ENCODE measurements at regions not wholly inside any gene's neighbourhood (a gene's known extent, or its start where the extent isn't known, plus 50 kb on each side); places are given as distances from the start of the nearest gene placed in this dataset.

GRCh38 chr6:19269341-19269898 is 567.8 kb upstream of the ID4 start:
- no peak overlapping the region for H3K4me3 ChIP-seq (ENCODE audit: low read depth in 1 of 3, low read length in 3 of 3)
- FAIRE-seq (no peak), DNase-seq (no peak)
- no peaks in the 10 kb centered on the region for H3K4me1 ChIP-seq (ENCODE audit: control insufficient read depth in 3 of 3, insufficient read depth in 2 of 3, low read depth in 1 of 3, low read length in 2 of 3)
- no peaks in the 10 kb centered on the region for H3K27me3 ChIP-seq (ENCODE audit: control insufficient read depth in 3 of 3, insufficient read depth in 3 of 3, low read length in 3 of 3)
- 69 to 78% (median 77%) methylated on average over 5 of the region's 5 CpGs for WGBS, 3 donors
- no peak overlapping the region for H3K27ac ChIP-seq (ENCODE audit: low read depth in 1 of 3, low read length in 2 of 3)
- peaks cover 0 to 19% of the 10 kb centered on the region in 2 donors for H3K9me3 ChIP-seq (ENCODE audit: control insufficient read depth in 2 of 2, insufficient read depth in 1 of 2, low read depth in 1 of 2, low read length in 1 of 2)
- H3K36me3 ChIP-seq (ENCODE audit: control insufficient read depth in 3 of 3, insufficient read depth in 2 of 3, low read depth in 1 of 3, low read length in 3 of 3), result no peaks in the 10 kb centered on the region

- Histone ChIP-seq H3K4me1 (ENCODE audit: control insufficient read depth in 3 of 3, insufficient read depth in 2 of 3, low read depth in 1 of 3, low read length in 2 of 3) (no peaks in the 10 kb centered on the region), H3K36me3 (ENCODE audit: control insufficient read depth in 3 of 3, insufficient read depth in 2 of 3, low read depth in 1 of 3, low read length in 3 of 3) (no peaks in the 10 kb centered on the region), H3K4me3 (ENCODE audit: low read depth in 1 of 3, low read length in 3 of 3) (no peak overlapping the region), H3K27ac (ENCODE audit: low read depth in 1 of 3, low read length in 2 of 3) (no peak overlapping the region), H3K27me3 (ENCODE audit: control insufficient read depth in 3 of 3, insufficient read depth in 3 of 3, low read length in 3 of 3) (no peaks in the 10 kb centered on the region), H3K9me3 (ENCODE audit: control insufficient read depth in 2 of 2, insufficient read depth in 1 of 2, low read depth in 1 of 2, low read length in 1 of 2) (peaks cover 0 to 23% of the 10 kb centered on the region in 2 donors)
- DNase-seq, result no peak
- FAIRE-seq, result no peak
- 80 to 87% (median 84%) methylated on average over 15 of the region's 15 CpGs for WGBS, 3 donors
Measured at GRCh38 chr6:19270616-19271015, 566.6 kb upstream of the ID4 start.

- no peak for DNase-seq
- H3K36me3 ChIP-seq (ENCODE audit: control insufficient read depth in 3 of 3, insufficient read depth in 2 of 3, low read depth in 1 of 3, low read length in 3 of 3), result no peaks in the 10 kb centered on the region
- H3K27me3 ChIP-seq (ENCODE audit: control insufficient read depth in 3 of 3, insufficient read depth in 3 of 3, low read length in 3 of 3), result no peaks in the 10 kb centered on the region
- 10 to 31% (median 24%) methylated on average over 2 of the region's 2 CpGs for WGBS, 3 donors
- no peak overlapping the region for H3K4me3 ChIP-seq (ENCODE audit: low read depth in 1 of 3, low read length in 3 of 3)
- H3K27ac ChIP-seq (ENCODE audit: low read depth in 1 of 3, low read length in 2 of 3), result no peak overlapping the region
- peaks cover 0 to 4% of the 10 kb centered on the region in 2 donors for H3K9me3 ChIP-seq (ENCODE audit: control insufficient read depth in 2 of 2, insufficient read depth in 1 of 2, low read depth in 1 of 2, low read length in 1 of 2)
- no peak for FAIRE-seq
- H3K4me1 ChIP-seq (ENCODE audit: control insufficient read depth in 3 of 3, insufficient read depth in 2 of 3, low read depth in 1 of 3, low read length in 2 of 3), result no peaks in the 10 kb centered on the region
Measured at GRCh38 chr6:19279273-19279684, 557.9 kb upstream of the ID4 start.

GRCh38 chr6:19287928-19288327 is 549.2 kb upstream of the ID4 start:
- Histone ChIP-seq H3K9me3 (ENCODE audit: control insufficient read depth in 2 of 2, insufficient read depth in 1 of 2, low read depth in 1 of 2, low read length in 1 of 2) (no peaks in the 10 kb centered on the region), H3K27me3 (ENCODE audit: control insufficient read depth in 3 of 3, insufficient read depth in 3 of 3, low read length in 3 of 3) (no peaks in the 10 kb centered on the region), H3K4me3 (ENCODE audit: low read depth in 1 of 3, low read length in 3 of 3) (no peak overlapping the region), H3K27ac (ENCODE audit: low read depth in 1 of 3, low read length in 2 of 3) (no peak overlapping the region), H3K4me1 (ENCODE audit: control insufficient read depth in 3 of 3, insufficient read depth in 2 of 3, low read depth in 1 of 3, low read length in 2 of 3) (peaks cover 0 to 2% (median 0%) of the 10 kb centered on the region in 3 donors), H3K36me3 (ENCODE audit: control insufficient read depth in 3 of 3, insufficient read depth in 2 of 3, low read depth in 1 of 3, low read length in 3 of 3) (no peaks in the 10 kb centered on the region)
- FAIRE-seq (no peak), DNase-seq (no peak)
- WGBS, 3 donors, result 91 to 94% (median 94%) methylated on average over 1 of the region's 1 CpG

- Histone ChIP-seq H3K27ac (ENCODE audit: low read depth in 1 of 3, low read length in 2 of 3) (no peak overlapping the region), H3K9me3 (ENCODE audit: control insufficient read depth in 2 of 2, insufficient read depth in 1 of 2, low read depth in 1 of 2, low read length in 1 of 2) (no peaks in the 10 kb centered on the region), H3K4me3 (ENCODE audit: low read depth in 1 of 3, low read length in 3 of 3) (no peak overlapping the region), H3K4me1 (ENCODE audit: control insufficient read depth in 3 of 3, insufficient read depth in 2 of 3, low read depth in 1 of 3, low read length in 2 of 3) (peaks cover 0 to 2% (median 0%) of the 10 kb centered on the region in 3 donors), H3K36me3 (ENCODE audit: control insufficient read depth in 3 of 3, insufficient read depth in 2 of 3, low read depth in 1 of 3, low read length in 3 of 3) (no peaks in the 10 kb centered on the region), H3K27me3 (ENCODE audit: control insufficient read depth in 3 of 3, insufficient read depth in 3 of 3, low read length in 3 of 3) (no peaks in the 10 kb centered on the region)
- FAIRE-seq (no peak), DNase-seq (no peak)
Measured at GRCh38 chr6:19289457-19289856, 547.7 kb upstream of the ID4 start.

GRCh38 chr6:19297880-19298279 is 539.3 kb upstream of the ID4 start:
- no peak for FAIRE-seq
- H3K36me3 ChIP-seq (ENCODE audit: control insufficient read depth in 3 of 3, insufficient read depth in 2 of 3, low read depth in 1 of 3, low read length in 3 of 3), result no peaks in the 10 kb centered on the region
- H3K27me3 ChIP-seq (ENCODE audit: control insufficient read depth in 3 of 3, insufficient read depth in 3 of 3, low read length in 3 of 3), result no peaks in the 10 kb centered on the region
- no peaks in the 10 kb centered on the region for H3K9me3 ChIP-seq (ENCODE audit: control insufficient read depth in 2 of 2, insufficient read depth in 1 of 2, low read depth in 1 of 2, low read length in 1 of 2)
- no peaks in the 10 kb centered on the region for H3K4me1 ChIP-seq (ENCODE audit: control insufficient read depth in 3 of 3, insufficient read depth in 2 of 3, low read depth in 1 of 3, low read length in 2 of 3)
- 28 to 55% (median 34%) methylated on average over 4 of the region's 4 CpGs for WGBS, 3 donors
- no peak overlapping the region for H3K27ac ChIP-seq (ENCODE audit: low read depth in 1 of 3, low read length in 2 of 3)
- no peak for DNase-seq
- no peak overlapping the region for H3K4me3 ChIP-seq (ENCODE audit: low read depth in 1 of 3, low read length in 3 of 3)

- Histone ChIP-seq H3K27me3 (ENCODE audit: control insufficient read depth in 3 of 3, insufficient read depth in 3 of 3, low read length in 3 of 3) (no peaks in the 10 kb centered on the region), H3K36me3 (ENCODE audit: control insufficient read depth in 3 of 3, insufficient read depth in 2 of 3, low read depth in 1 of 3, low read length in 3 of 3) (no peaks in the 10 kb centered on the region), H3K4me3 (ENCODE audit: low read depth in 1 of 3, low read length in 3 of 3) (no peak overlapping the region), H3K27ac (ENCODE audit: low read depth in 1 of 3, low read length in 2 of 3) (no peak overlapping the region), H3K9me3 (ENCODE audit: control insufficient read depth in 2 of 2, insufficient read depth in 1 of 2, low read depth in 1 of 2, low read length in 1 of 2) (no peaks in the 10 kb centered on the region), H3K4me1 (ENCODE audit: control insufficient read depth in 3 of 3, insufficient read depth in 2 of 3, low read depth in 1 of 3, low read length in 2 of 3) (no peaks in the 10 kb centered on the region)
- DNase-seq (no peak), FAIRE-seq (no peak)
- WGBS, 3 donors, result 86 to 94% (median 90%) methylated on average over 2 of the region's 2 CpGs
Measured at GRCh38 chr6:19298421-19298820, 538.7 kb upstream of the ID4 start.

GRCh38 chr6:19299129-19299528 is 538.0 kb upstream of the ID4 start:
- no peaks in the 10 kb centered on the region for H3K9me3 ChIP-seq (ENCODE audit: control insufficient read depth in 2 of 2, insufficient read depth in 1 of 2, low read depth in 1 of 2, low read length in 1 of 2)
- FAIRE-seq (no peak), DNase-seq (no peak)
- 68 to 80% (median 76%) methylated on average over 3 of the region's 3 CpGs for WGBS, 3 donors
- no peaks in the 10 kb centered on the region for H3K27me3 ChIP-seq (ENCODE audit: control insufficient read depth in 3 of 3, insufficient read depth in 3 of 3, low read length in 3 of 3)
- no peaks in the 10 kb centered on the region for H3K36me3 ChIP-seq (ENCODE audit: control insufficient read depth in 3 of 3, insufficient read depth in 2 of 3, low read depth in 1 of 3, low read length in 3 of 3)
- H3K4me1 ChIP-seq (ENCODE audit: control insufficient read depth in 3 of 3, insufficient read depth in 2 of 3, low read depth in 1 of 3, low read length in 2 of 3), result no peaks in the 10 kb centered on the region
- no peak overlapping the region for H3K4me3 ChIP-seq (ENCODE audit: low read depth in 1 of 3, low read length in 3 of 3)
- no peak overlapping the region for H3K27ac ChIP-seq (ENCODE audit: low read depth in 1 of 3, low read length in 2 of 3)

GRCh38 chr6:19301980-19302379 is 535.2 kb upstream of the ID4 start:
- no peaks in the 10 kb centered on the region for H3K4me1 ChIP-seq (ENCODE audit: control insufficient read depth in 3 of 3, insufficient read depth in 2 of 3, low read depth in 1 of 3, low read length in 2 of 3)
- WGBS, 3 donors, result 62 to 80% (median 72%) methylated on average over 2 of the region's 2 CpGs
- no peaks in the 10 kb centered on the region for H3K36me3 ChIP-seq (ENCODE audit: control insufficient read depth in 3 of 3, insufficient read depth in 2 of 3, low read depth in 1 of 3, low read length in 3 of 3)
- H3K27me3 ChIP-seq (ENCODE audit: control insufficient read depth in 3 of 3, insufficient read depth in 3 of 3, low read length in 3 of 3), result no peaks in the 10 kb centered on the region
- no peak for DNase-seq
- no peak overlapping the region for H3K27ac ChIP-seq (ENCODE audit: low read depth in 1 of 3, low read length in 2 of 3)
- H3K9me3 ChIP-seq (ENCODE audit: control insufficient read depth in 2 of 2, insufficient read depth in 1 of 2, low read depth in 1 of 2, low read length in 1 of 2), result no peaks in the 10 kb centered on the region
- FAIRE-seq, result no peak
- no peak overlapping the region for H3K4me3 ChIP-seq (ENCODE audit: low read depth in 1 of 3, low read length in 3 of 3)

Data from small intestine (tissue), 7 donors.